Activated CD4-positive, alpha-beta T cell treated with anti-CD3 and anti-CD28 coated beads, Interleukin-10, Interleukin-2, amounts not matched to agents 100 ng/mL and 50 ng/mL, durations not matched to agents 16 hours and 8 hours (primary cell): ENCODE measurements at regions not wholly inside any gene's neighbourhood (a gene's known extent, or its start where the extent isn't known, plus 50 kb on each side); places are given as distances from the start of the nearest gene placed in this dataset.

Experiments
- DNase-seq: peaks from one replicate; pipeline ENCODE4 v3.0.0-alpha.2; 2020

DNA sequence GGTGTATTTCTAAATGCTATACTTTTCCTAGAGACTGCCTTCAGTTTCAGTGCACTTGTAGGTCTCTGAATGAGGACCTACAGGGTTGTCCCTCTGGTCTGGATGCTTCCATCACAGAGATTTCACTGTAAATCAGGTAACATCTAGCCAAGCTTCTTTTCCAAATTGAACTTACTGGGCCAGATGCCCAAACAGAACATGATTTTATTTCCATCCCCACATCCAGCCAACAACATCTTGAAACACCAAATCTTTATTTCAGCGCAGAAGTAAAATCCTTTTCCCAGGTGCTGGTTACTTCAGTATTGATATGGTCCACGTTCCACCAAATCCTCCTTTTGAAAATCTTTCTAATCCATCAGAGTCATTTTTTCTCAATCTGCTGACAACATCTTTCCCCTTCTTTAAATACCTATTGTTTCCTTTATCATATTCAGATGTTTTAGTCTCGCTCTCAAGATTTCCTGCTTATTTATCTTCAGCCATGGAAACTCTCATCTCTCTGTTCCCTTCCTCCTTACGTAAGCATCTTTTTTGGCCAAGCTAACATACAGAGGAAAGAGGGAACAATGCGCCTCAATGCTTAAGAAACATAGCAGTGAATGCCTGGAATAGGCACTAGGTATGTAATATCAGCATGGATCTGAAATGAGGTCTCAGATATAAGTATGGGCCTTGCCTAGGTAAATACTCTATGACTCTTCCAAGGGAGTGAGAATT is 201.2 kb upstream of the MTNR1B start:
- no peak for DNase-seq

DNA sequence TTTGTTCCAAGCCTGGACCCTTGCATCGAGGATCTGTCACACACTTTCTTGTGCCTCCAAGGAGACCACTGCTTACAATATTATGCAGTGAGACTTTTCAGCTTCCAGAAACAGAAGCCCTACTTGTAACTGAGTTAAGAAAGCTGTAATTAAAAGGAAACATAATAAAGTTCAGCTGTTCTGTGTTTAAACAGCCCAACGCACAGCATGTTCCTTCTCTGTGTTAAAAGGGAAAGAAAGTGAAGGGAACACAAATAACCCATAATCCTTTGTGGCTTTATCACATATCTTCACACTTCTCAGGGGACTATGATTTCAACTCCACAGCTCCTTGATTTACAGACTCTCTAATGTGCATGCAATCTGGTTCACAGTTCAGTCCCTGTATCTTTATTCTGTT is 200.3 kb upstream of the MTNR1B start:
- DNase-seq = no peak

DNA sequence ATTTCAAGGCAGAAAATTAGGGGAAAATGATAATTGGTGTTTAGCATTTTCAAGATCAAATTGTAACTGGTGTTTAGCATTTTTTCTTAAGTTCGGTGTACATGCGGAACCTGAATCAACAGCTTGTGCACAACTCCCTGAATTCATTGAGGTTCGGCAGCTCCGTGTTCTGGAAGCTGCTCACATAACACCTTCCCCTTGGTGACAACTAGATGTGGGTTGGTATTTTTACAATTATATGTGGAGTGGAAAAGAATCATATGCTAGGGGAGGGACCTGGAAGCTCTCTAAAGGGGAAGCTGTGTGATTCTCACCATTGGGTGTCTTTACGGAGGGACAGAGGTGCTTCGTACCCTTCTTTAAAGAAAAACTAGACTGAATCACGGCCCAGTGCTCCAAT is 199.0 kb upstream of the MTNR1B start:
- DNase-seq = no peak

DNA sequence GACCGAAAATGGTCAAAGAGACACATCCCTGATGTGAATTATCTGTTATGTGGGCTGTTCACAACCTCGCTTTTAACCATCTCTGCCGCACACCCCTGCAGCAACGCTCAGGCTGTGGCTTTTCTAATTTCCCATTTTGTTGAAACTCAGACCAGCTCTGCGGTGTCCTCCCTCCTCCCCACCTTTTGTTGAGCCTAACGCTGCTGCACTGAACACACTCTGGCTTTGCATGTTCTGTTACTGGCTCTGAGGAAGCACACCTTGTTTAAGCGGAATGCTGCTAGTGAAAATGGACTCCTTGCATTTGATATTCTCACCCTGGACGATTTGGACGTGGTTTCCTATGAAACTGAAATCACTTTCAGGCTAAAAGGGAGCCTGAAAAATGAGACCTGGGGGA is 198.5 kb upstream of the MTNR1B start:
- DNase-seq = no peak

DNA sequence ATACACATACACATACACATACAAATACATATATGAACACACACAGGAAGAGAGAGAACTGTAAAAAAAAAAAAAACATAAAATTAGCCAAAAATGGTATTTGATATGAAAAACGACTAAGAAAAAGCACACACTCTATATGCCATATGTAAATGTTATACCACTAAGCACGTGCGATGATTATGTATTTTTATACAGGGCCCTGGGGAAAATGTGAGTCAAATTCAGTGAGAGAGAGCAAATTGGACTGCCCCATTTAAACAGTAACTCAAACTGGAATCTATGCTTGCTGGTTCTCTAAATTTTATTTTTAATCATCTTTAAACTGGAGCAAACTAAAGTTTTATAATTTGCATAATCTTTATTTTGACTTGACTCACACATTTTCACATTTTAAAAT is 197.8 kb upstream of the MTNR1B start:
- DNase-seq = no peak

GRCh38 chr11:92775003-92775676 is 194.3 kb upstream of the MTNR1B start:
- no peak for DNase-seq

- no peak for DNase-seq
Observed at GRCh38 chr11:92776676-92777075, 192.8 kb upstream of the MTNR1B start.

- DNase-seq = no peak
Observed at GRCh38 chr11:92779746-92780145, 189.7 kb upstream of the MTNR1B start.

- DNase-seq = no peak
Observed at GRCh38 chr11:92781151-92781550, 188.3 kb upstream of the MTNR1B start.

GRCh38 chr11:92782806-92783205 is 186.6 kb upstream of the MTNR1B start:
- DNase-seq = no peak

DNA sequence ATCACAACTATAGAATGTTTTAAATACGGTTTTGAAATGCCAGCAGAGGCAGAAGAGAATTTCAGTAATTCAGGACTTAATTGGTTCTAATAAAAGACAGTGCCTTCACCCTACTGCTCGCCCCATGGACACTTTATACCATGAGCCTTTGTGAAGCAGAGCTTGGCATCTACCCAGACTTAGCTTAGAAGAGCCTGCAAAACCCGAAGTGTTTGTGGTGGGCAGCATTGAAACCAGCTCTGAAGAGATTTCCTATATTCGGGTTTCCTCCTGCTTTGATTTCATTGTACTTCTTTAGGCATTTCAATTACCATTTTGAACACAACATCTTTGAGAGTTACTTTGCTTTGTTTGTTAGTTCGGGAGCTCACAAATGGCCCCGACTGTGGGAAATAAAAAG is 185.1 kb upstream of the MTNR1B start:
- DNase-seq = no peak

DNA sequence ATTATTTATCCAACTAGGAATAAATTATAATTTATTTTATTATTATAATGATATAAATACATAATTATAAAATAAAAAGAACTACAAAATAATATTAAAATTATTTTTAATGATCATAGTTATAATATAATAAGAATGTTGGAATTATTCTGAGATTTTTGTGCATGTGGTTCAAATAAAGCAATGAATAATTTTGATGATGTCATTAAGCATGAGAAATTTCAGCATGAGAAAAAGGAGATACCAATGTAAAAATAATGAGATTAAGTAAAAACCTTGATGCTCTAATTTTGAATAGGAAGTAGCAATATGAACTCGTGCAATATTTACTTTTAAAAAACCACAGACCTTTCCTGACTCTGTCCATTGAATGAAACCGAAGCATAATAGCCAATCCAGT is 181.8 kb upstream of the MTNR1B start:
- no peak for DNase-seq

DNA sequence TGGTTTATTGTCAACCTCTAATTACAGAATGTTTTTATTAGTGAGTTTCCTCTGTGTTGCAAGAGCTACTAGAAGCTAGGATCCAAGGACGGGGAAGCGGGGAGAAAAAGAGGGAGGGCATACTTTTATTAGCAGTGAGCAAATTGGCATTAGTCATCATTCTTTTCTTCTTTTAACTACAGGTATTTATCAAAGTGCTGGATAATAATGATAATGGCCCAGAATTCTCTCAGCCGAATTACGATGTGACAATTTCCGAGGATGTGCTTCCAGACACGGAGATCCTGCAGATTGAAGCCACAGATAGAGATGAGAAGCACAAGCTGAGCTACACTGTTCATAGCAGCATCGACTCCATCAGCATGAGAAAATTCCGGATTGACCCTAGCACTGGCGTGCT is 179.7 kb upstream of the MTNR1B start:
- no peak for DNase-seq

DNA sequence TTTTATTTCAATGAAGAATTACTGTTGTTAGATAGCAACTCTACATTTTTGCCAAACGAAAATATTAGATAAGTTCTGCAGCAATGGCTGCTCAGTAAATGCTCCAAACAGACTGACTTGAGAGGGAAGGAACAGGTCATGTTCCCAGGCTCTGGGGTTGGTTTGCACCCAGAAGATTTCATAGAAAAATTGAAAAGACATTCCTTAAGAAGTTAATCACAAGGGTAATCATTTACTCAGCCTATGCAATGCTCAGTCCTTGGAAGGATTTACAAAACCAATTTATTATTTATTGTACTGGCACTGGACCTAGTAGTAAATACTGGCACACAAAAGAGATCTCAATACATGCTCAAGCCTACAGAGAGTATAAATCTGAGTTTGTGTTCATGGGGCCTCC is 179.1 kb upstream of the MTNR1B start:
- no peak for DNase-seq

- no peak for DNase-seq
Observed at GRCh38 chr11:92790926-92791616, 178.4 kb upstream of the MTNR1B start.

DNA sequence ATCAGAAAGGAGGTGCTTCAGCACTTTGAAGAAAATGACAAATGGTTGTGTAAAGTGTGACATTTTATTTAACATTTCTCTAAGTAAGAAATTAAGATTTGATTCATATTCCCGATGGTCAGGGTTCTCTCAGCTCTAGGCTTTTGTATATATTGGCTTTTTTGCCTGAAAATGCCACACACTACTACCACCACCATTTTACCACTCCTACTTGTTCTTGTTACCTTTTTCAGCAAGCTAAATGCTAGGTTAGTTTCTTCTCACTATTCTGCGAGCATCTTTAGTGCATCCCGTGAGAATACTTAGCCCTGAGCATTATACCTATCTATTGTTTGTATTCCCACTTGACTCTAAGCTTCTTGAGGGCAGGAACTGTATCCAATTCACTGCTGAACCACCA is 177.6 kb upstream of the MTNR1B start:
- no peak for DNase-seq

GRCh38 chr11:92793189-92793588 is 176.3 kb upstream of the MTNR1B start:
- DNase-seq = no peak

DNA sequence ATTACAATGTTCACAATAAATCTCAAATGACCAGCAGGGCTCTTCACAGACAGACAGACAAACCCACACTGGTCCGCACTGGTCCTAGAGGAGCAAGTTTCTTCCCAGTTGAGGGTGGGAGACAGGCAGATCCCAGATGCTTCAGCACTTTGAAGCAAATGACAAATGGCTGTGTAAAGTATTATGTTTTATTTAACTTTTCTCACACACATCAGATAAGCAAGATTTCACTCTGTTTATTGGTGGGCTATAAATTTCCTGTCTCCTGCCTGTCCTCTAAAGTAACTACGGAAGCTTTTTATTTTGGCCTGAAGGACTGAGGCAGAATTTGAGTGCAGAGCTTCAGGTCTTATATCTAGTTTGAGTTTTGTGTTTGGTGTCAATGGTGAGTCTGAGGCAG is 174.7 kb upstream of the MTNR1B start:
- no peak for DNase-seq

GRCh38 chr11:92796744-92797143 is 172.7 kb upstream of the MTNR1B start:
- DNase-seq = no peak

- no peak for DNase-seq
Observed at GRCh38 chr11:92797874-92798273, 171.6 kb upstream of the MTNR1B start.

GRCh38 chr11:92801685-92802084 is 167.8 kb upstream of the MTNR1B start:
- no peak for DNase-seq

DNA sequence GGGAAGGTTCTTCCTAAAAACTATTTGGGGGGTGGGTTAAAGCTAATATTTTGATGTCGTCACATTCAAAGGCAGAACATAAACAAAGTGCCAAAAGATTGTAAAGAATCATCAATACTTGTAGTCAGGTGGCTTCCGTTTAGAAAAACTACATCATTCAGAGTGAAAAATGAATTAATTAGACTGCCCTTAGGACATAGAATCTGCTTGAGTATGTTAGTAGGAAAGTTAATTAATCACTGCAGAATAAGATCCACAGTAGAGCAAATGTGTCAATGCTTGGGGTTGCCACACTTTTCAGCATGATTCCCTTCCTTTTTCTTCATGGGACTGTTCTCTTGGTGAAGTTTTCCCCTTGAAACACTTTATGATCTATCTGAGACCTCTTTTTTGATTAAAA is 166.8 kb upstream of the MTNR1B start:
- no peak for DNase-seq

GRCh38 chr11:92803391-92803790 is 166.1 kb upstream of the MTNR1B start:
- no peak for DNase-seq

DNA sequence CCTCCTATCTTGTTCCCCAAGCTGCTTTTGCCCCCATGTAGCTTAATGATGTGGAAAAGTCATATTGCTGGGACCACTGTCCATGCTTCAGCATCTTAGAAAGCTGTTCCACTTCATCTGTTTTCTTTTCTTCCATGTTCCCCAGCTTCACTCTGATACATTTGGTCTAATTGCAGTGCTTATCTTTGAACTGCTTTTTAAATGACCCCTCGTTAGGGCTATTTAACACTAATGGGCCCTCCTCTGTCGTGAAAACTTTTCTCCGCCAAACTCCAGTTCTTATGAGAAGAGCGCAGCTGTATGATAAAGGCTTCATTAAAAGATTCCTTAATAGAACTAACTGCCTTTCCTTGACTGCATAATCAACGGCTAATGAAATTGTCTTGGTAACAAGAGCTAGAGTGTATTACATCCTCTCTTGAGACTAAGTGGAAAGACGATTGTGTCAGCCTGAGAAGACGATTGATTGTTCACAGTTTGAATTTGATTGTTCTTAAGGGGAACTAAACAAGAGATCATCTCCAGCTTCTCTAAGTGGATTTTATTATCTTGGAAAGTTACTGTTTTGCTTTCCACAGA is 165.0 kb upstream of the MTNR1B start:
- no peak for DNase-seq
